ENCODE measurements at regions not wholly inside any gene's neighbourhood (a gene's known extent, or its start where the extent isn't known, plus 50 kb on each side); places are given as distances from the start of the nearest gene placed in this dataset.

- Histone ChIP-seq H3K4me1 (ENCODE audit: control insufficient read depth, insufficient read depth, low read length) (no peaks in the 10 kb centered on the region), H3K4me3 (ENCODE audit: low read depth, low read length) (no peak overlapping the region), H3K27me3 (ENCODE audit: control insufficient read depth, insufficient read depth, low read length) (no peaks in the 10 kb centered on the region), H3K36me3 (ENCODE audit: control insufficient read depth, insufficient read depth, low read length) (no peaks in the 10 kb centered on the region), H3K27ac (ENCODE audit: low read depth, low read length) (no peak overlapping the region), H3K9ac (ENCODE audit: low read depth, low read length) (no peak overlapping the region), H3K9me3 (ENCODE audit: control insufficient read depth, insufficient read depth, low read length) (peaks cover 70% of the 10 kb centered on the region)
These were observed 409.4 kb downstream of the UBE2NL start for GRCh38 chrX:144293229-144293628.

GRCh38 chrX:144295921-144296320, 412.1 kb downstream of the UBE2NL start:
- Histone ChIP-seq H3K27me3 (ENCODE audit: control insufficient read depth, insufficient read depth, low read length) (no peaks in the 10 kb centered on the region), H3K4me1 (ENCODE audit: control insufficient read depth, insufficient read depth, low read length) (no peaks in the 10 kb centered on the region), H3K9me3 (ENCODE audit: control insufficient read depth, insufficient read depth, low read length) (peaks cover 49% of the 10 kb centered on the region), H3K27ac (ENCODE audit: low read depth, low read length) (no peak overlapping the region), H3K9ac (ENCODE audit: low read depth, low read length) (no peak overlapping the region), H3K4me3 (ENCODE audit: low read depth, low read length) (no peak overlapping the region), H3K36me3 (ENCODE audit: control insufficient read depth, insufficient read depth, low read length) (no peaks in the 10 kb centered on the region)

GRCh38 chrX:144297221-144297620, 413.4 kb downstream of the UBE2NL start:
- no peak overlapping the region for H3K27ac ChIP-seq (ENCODE audit: low read depth, low read length)
- no peaks in the 10 kb centered on the region for H3K4me1 ChIP-seq (ENCODE audit: control insufficient read depth, insufficient read depth, low read length)
- peaks cover 53% of the 10 kb centered on the region for H3K9me3 ChIP-seq (ENCODE audit: control insufficient read depth, insufficient read depth, low read length)
- no peak overlapping the region for H3K4me3 ChIP-seq (ENCODE audit: low read depth, low read length)
- no peaks in the 10 kb centered on the region for H3K36me3 ChIP-seq (ENCODE audit: control insufficient read depth, insufficient read depth, low read length)
- no peaks in the 10 kb centered on the region for H3K27me3 ChIP-seq (ENCODE audit: control insufficient read depth, insufficient read depth, low read length)
- H3K9ac ChIP-seq (ENCODE audit: low read depth, low read length), result no peak overlapping the region

GRCh38 chrX:144327495-144327894, 443.6 kb downstream of the UBE2NL start:
- peaks cover 8% of the 10 kb centered on the region; the same call in 1 of the 2 replicates for H3K9me3 ChIP-seq (ENCODE audit: control insufficient read depth, insufficient read depth, low read length)
- H3K27me3 ChIP-seq (ENCODE audit: control insufficient read depth, insufficient read depth, low read length), result no peaks in the 10 kb centered on the region
- no peak overlapping the region for H3K27ac ChIP-seq (ENCODE audit: low read depth, low read length)
- H3K36me3 ChIP-seq (ENCODE audit: control insufficient read depth, insufficient read depth, low read length), result no peaks in the 10 kb centered on the region
- no peaks in the 10 kb centered on the region for H3K4me1 ChIP-seq (ENCODE audit: control insufficient read depth, insufficient read depth, low read length)
- no peak overlapping the region for H3K4me3 ChIP-seq (ENCODE audit: low read depth, low read length)
- H3K9ac ChIP-seq (ENCODE audit: low read depth, low read length), result no peak overlapping the region

- Histone ChIP-seq H3K36me3 (ENCODE audit: control insufficient read depth, insufficient read depth, low read length) (no peaks in the 10 kb centered on the region), H3K4me3 (ENCODE audit: low read depth, low read length) (no peak overlapping the region), H3K9ac (ENCODE audit: low read depth, low read length) (no peak overlapping the region), H3K9me3 (ENCODE audit: control insufficient read depth, insufficient read depth, low read length) (peaks cover 26% of the 10 kb centered on the region; the same call in 1 of the 2 replicates), H3K27me3 (ENCODE audit: control insufficient read depth, insufficient read depth, low read length) (no peaks in the 10 kb centered on the region), H3K4me1 (ENCODE audit: control insufficient read depth, insufficient read depth, low read length) (no peaks in the 10 kb centered on the region), H3K27ac (ENCODE audit: low read depth, low read length) (no peak overlapping the region)
These were observed 449.6 kb downstream of the UBE2NL start for GRCh38 chrX:144333429-144333828.

- H3K9me3 ChIP-seq (ENCODE audit: control insufficient read depth, insufficient read depth, low read length), result peaks cover 22% of the 10 kb centered on the region; the same call in 1 of the 2 replicates
These were observed 450.7 kb downstream of the UBE2NL start for GRCh38 chrX:144334577-144334976.

GRCh38 chrX:144335402-144335801, 451.5 kb downstream of the UBE2NL start:
- no peak overlapping the region for H3K9ac ChIP-seq (ENCODE audit: low read depth, low read length)
- H3K27ac ChIP-seq (ENCODE audit: low read depth, low read length), result no peak overlapping the region
- H3K4me1 ChIP-seq (ENCODE audit: control insufficient read depth, insufficient read depth, low read length), result no peaks in the 10 kb centered on the region
- peaks cover 22% of the 10 kb centered on the region; the same call in 1 of the 2 replicates for H3K9me3 ChIP-seq (ENCODE audit: control insufficient read depth, insufficient read depth, low read length)
- no peaks in the 10 kb centered on the region for H3K36me3 ChIP-seq (ENCODE audit: control insufficient read depth, insufficient read depth, low read length)
- H3K27me3 ChIP-seq (ENCODE audit: control insufficient read depth, insufficient read depth, low read length), result no peaks in the 10 kb centered on the region
- H3K4me3 ChIP-seq (ENCODE audit: low read depth, low read length), result no peak overlapping the region

More at GRCh38 chrX:144334577-144334976, 450.7 kb downstream of the UBE2NL start:
- Histone ChIP-seq H3K36me3 (ENCODE audit: control insufficient read depth, insufficient read depth, low read length) (no peaks in the 10 kb centered on the region), H3K4me1 (ENCODE audit: control insufficient read depth, insufficient read depth, low read length) (no peaks in the 10 kb centered on the region), H3K27me3 (ENCODE audit: control insufficient read depth, insufficient read depth, low read length) (no peaks in the 10 kb centered on the region), H3K27ac (ENCODE audit: low read depth, low read length) (no peak overlapping the region), H3K9ac (ENCODE audit: low read depth, low read length) (no peak overlapping the region), H3K4me3 (ENCODE audit: low read depth, low read length) (no peak overlapping the region)

GRCh38 chrX:144379156-144379555, 495.3 kb downstream of the UBE2NL start:
- Histone ChIP-seq H3K4me1 (ENCODE audit: control insufficient read depth, insufficient read depth, low read length) (no peaks in the 10 kb centered on the region), H3K9me3 (ENCODE audit: control insufficient read depth, insufficient read depth, low read length) (peaks cover 26% of the 10 kb centered on the region), H3K36me3 (ENCODE audit: control insufficient read depth, insufficient read depth, low read length) (no peaks in the 10 kb centered on the region), H3K9ac (ENCODE audit: low read depth, low read length) (no peak overlapping the region), H3K27ac (ENCODE audit: low read depth, low read length) (no peak overlapping the region), H3K4me3 (ENCODE audit: low read depth, low read length) (no peak overlapping the region), H3K27me3 (ENCODE audit: control insufficient read depth, insufficient read depth, low read length) (no peaks in the 10 kb centered on the region)

- Histone ChIP-seq H3K9ac (ENCODE audit: low read depth, low read length) (no peak overlapping the region), H3K4me3 (ENCODE audit: low read depth, low read length) (no peak overlapping the region), H3K36me3 (ENCODE audit: control insufficient read depth, insufficient read depth, low read length) (no peaks in the 10 kb centered on the region), H3K27ac (ENCODE audit: low read depth, low read length) (no peak overlapping the region), H3K4me1 (ENCODE audit: control insufficient read depth, insufficient read depth, low read length) (no peaks in the 10 kb centered on the region), H3K27me3 (ENCODE audit: control insufficient read depth, insufficient read depth, low read length) (no peaks in the 10 kb centered on the region), H3K9me3 (ENCODE audit: control insufficient read depth, insufficient read depth, low read length) (peaks cover 21% of the 10 kb centered on the region)
These were observed 504.9 kb downstream of the UBE2NL start for GRCh38 chrX:144388738-144389137.

Measured in HUES48 (cell line).